T-helper 1 cell treated with Interleukin-12 subunit alpha and Interleukin-12 subunit beta and Interleukin-4 antibody, amounts not matched to agents 30 μg/mL and 1 μg/mL, for 36 hours (primary cell): ENCODE measurements at regions not wholly inside any gene's neighbourhood (a gene's known extent, or its start where the extent isn't known, plus 50 kb on each side); places are given as distances from the start of the nearest gene placed in this dataset.

Experiments
- H3K27ac Mint-ChIP-seq: one replicate; pipeline ENCODE4 v1.8.0; 2021; ENCODE audit warnings: mild to moderate bottlenecking, mixed read lengths
- H3K27me3 Mint-ChIP-seq: one replicate; pipeline ENCODE4 v1.8.0; 2021; ENCODE audit warnings: low read depth, mixed read lengths
- H3K36me3 Mint-ChIP-seq: one replicate; pipeline ENCODE4 v1.8.0; 2021; ENCODE audit warnings: low read depth, mixed read lengths
- H3K4me1 Mint-ChIP-seq: one replicate; pipeline ENCODE4 v1.8.0; 2021; ENCODE audit warnings: low read depth, mixed read lengths
- H3K4me3 Mint-ChIP-seq: one replicate; pipeline ENCODE4 v1.8.0; 2021; ENCODE audit warnings: mild to moderate bottlenecking, moderate library complexity, mixed read lengths
- H3K9me3 Mint-ChIP-seq: one replicate; pipeline ENCODE4 v1.8.0; 2021; ENCODE audit warnings: mixed read lengths

GRCh38 chr3:110644203-110644602, 427.4 kb upstream of the NECTIN3 start:
- no peaks in the 10 kb centered on the region for H3K4me1 Mint-ChIP-seq
- no peak overlapping the region for H3K4me3 Mint-ChIP-seq
- H3K27me3 Mint-ChIP-seq, result no peaks in the 10 kb centered on the region
- no peaks in the 10 kb centered on the region for H3K9me3 Mint-ChIP-seq
- no peak overlapping the region for H3K27ac Mint-ChIP-seq
- H3K36me3 Mint-ChIP-seq, result no peaks in the 10 kb centered on the region

DNA sequence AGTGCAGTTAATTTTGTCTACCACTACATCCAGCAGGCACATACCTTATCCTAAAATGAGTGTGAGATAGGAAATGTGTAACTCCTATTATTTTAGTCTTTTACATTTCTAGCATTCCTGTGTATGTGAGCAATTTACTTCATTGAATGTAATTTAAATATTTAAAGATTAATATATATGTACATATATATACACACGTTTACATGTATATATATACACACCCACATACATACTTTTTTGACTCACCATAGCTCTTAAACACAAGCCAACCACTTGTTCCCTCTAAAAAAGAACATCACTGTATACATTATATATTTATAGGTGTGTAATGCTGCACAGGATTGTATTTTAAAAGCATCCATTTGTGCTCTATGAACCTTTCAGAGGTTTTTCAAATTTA, 425.6 kb upstream of the NECTIN3 start:
- Mint-ChIP-seq H3K27ac (no peak overlapping the region), H3K4me3 (no peak overlapping the region), H3K36me3 (no peaks in the 10 kb centered on the region), H3K4me1 (no peaks in the 10 kb centered on the region), H3K27me3 (no peaks in the 10 kb centered on the region), H3K9me3 (no peaks in the 10 kb centered on the region)

GRCh38 chr3:110646496-110646895, 425.1 kb upstream of the NECTIN3 start:
- H3K27ac Mint-ChIP-seq, result no peak overlapping the region
- H3K4me1 Mint-ChIP-seq, result no peaks in the 10 kb centered on the region
- no peaks in the 10 kb centered on the region for H3K9me3 Mint-ChIP-seq
- no peaks in the 10 kb centered on the region for H3K27me3 Mint-ChIP-seq
- H3K4me3 Mint-ChIP-seq, result no peak overlapping the region
- H3K36me3 Mint-ChIP-seq, result no peaks in the 10 kb centered on the region

GRCh38 chr3:110647586-110647985, 424.0 kb upstream of the NECTIN3 start:
- Mint-ChIP-seq H3K27ac (no peak overlapping the region), H3K9me3 (no peaks in the 10 kb centered on the region), H3K4me1 (no peaks in the 10 kb centered on the region), H3K36me3 (no peaks in the 10 kb centered on the region), H3K4me3 (no peak overlapping the region), H3K27me3 (no peaks in the 10 kb centered on the region)

DNA sequence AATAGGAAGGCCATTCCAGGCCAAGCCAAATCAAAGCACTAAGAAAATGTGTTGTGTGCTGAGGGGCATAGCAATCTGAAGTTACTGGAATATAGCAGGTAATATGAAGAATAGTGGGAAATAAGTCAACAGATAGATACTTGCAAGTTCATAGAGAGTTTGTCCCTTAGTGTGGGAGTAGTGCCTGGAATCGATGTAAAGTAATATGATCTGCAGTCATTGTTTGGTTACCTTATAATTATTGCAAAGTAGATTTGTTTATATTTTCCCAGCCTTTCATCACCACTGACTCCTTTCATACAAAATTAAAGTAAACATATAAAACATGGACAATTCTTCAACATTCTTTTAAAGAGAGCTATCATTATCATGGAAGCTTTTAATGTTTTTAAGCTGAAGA, 420.9 kb upstream of the NECTIN3 start:
- H3K27me3 Mint-ChIP-seq, result no peaks in the 10 kb centered on the region
- no peak overlapping the region for H3K4me3 Mint-ChIP-seq
- no peak overlapping the region for H3K27ac Mint-ChIP-seq
- H3K9me3 Mint-ChIP-seq, result no peaks in the 10 kb centered on the region
- H3K4me1 Mint-ChIP-seq, result no peaks in the 10 kb centered on the region
- H3K36me3 Mint-ChIP-seq, result no peaks in the 10 kb centered on the region

- Mint-ChIP-seq H3K4me1 (no peaks in the 10 kb centered on the region), H3K27me3 (no peaks in the 10 kb centered on the region), H3K36me3 (no peaks in the 10 kb centered on the region), H3K27ac (no peak overlapping the region), H3K9me3 (no peaks in the 10 kb centered on the region), H3K4me3 (no peak overlapping the region)
These were observed 416.6 kb upstream of the NECTIN3 start for GRCh38 chr3:110654843-110655502.

DNA sequence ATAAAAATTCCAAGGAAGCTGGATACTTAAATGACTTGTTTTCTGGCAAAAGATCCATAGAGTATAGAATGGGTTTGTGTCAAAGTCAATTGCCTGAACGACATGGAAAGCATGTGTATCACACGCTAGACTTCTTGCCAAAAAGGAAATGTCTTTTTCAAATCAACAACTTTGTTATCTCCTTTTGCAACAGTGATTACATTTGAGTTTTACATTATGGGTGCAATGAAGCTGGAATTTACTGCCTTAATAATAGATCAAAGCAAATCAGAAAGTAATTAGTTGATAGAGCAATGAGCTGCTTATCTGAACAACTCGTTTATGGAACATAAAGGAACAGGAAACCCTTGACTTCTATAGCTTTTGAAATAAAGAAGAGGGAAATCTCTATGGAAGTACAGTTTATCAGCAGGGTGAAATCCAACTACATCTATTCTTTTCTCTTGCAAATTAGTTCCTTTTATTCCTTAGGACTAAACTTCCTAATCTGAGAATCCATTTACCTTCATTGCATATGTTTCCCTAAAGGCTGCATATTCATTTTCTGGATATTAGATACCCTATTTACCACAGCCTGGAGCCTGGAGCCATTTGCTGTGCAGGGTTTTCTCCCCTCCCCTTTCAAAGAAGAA, 415.1 kb upstream of the NECTIN3 start:
- no peak overlapping the region for H3K27ac Mint-ChIP-seq
- no peaks in the 10 kb centered on the region for H3K27me3 Mint-ChIP-seq
- no peaks in the 10 kb centered on the region for H3K9me3 Mint-ChIP-seq
- no peaks in the 10 kb centered on the region for H3K36me3 Mint-ChIP-seq
- H3K4me1 Mint-ChIP-seq, result no peaks in the 10 kb centered on the region
- no peak overlapping the region for H3K4me3 Mint-ChIP-seq

DNA sequence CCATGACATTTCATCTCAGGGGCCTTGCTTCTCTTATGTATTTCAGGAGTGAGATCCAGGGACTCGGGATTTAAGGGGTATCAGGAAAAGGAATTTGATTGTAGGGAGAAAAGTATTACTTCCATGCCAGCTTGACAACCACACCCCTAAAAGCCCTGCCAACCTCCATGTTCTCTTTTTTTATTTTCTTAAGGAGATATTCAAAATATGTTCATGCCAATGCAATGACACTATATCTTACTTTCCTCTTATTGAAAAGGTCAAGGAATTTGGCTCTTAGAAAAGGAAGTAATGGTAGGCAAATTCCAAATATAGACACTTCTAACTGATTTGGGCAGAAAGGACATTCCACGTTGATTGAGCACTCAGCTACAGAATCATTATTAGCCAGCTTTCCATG, 407.5 kb upstream of the NECTIN3 start:
- H3K4me3 Mint-ChIP-seq, result no peak overlapping the region
- H3K27ac Mint-ChIP-seq, result no peak overlapping the region
- peaks cover 8% of the 10 kb centered on the region for H3K9me3 Mint-ChIP-seq
- H3K36me3 Mint-ChIP-seq, result no peaks in the 10 kb centered on the region
- no peaks in the 10 kb centered on the region for H3K27me3 Mint-ChIP-seq
- H3K4me1 Mint-ChIP-seq, result no peaks in the 10 kb centered on the region

GRCh38 chr3:110666495-110666894, 405.1 kb upstream of the NECTIN3 start:
- Mint-ChIP-seq H3K4me1 (no peaks in the 10 kb centered on the region), H3K9me3 (peaks cover 8% of the 10 kb centered on the region), H3K4me3 (no peak overlapping the region)

DNA sequence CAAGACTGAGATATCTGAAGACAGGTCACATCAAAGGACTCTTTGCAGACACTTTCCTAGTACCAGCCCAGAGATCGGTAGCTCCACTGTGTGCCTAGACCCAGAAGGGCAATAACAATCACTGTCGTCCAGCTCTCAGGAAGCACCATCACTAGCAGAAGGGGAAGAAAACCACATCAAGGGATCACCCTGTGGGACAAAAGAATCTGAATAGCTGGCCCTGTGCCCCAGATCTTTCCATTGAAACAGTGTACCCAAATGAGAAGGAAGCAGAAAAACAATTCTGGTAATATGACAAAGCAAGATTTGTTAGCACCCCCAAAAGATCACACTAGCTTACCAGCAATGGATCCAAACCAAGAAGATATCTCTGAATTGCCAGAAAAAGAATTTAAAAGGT, 404.4 kb upstream of the NECTIN3 start:
- peaks cover 8% of the 10 kb centered on the region for H3K9me3 Mint-ChIP-seq
- H3K27me3 Mint-ChIP-seq, result no peaks in the 10 kb centered on the region
- H3K27ac Mint-ChIP-seq, result no peak overlapping the region
- H3K4me3 Mint-ChIP-seq, result no peak overlapping the region
- H3K36me3 Mint-ChIP-seq, result no peaks in the 10 kb centered on the region
- H3K4me1 Mint-ChIP-seq, result no peaks in the 10 kb centered on the region

More at GRCh38 chr3:110666495-110666894, 405.1 kb upstream of the NECTIN3 start:
- no peaks in the 10 kb centered on the region for H3K36me3 Mint-ChIP-seq
- no peaks in the 10 kb centered on the region for H3K27me3 Mint-ChIP-seq
- no peak overlapping the region for H3K27ac Mint-ChIP-seq

DNA sequence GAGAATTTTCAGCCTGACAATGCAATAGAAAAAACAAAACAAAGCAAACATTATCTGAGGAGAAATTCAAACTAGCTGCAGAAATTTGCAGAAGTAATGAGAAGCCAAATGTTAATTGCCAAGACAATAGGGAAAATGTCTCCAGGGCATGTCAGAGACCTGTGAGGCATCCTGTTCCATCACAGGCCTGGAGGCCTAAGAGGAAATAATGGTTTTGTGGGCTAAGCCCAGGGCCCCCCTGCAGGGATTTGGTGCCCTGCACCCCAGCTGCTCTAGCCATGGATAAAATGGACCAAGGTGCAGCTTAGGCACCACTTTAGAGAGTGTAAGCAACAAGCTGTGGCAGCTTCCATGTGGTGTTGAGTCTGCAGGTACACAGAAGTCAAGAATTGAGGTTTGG, 401.2 kb upstream of the NECTIN3 start:
- Mint-ChIP-seq H3K9me3 (peaks cover 4% of the 10 kb centered on the region), H3K4me3 (no peak overlapping the region), H3K27ac (no peak overlapping the region), H3K4me1 (no peaks in the 10 kb centered on the region), H3K36me3 (no peaks in the 10 kb centered on the region), H3K27me3 (no peaks in the 10 kb centered on the region)

DNA sequence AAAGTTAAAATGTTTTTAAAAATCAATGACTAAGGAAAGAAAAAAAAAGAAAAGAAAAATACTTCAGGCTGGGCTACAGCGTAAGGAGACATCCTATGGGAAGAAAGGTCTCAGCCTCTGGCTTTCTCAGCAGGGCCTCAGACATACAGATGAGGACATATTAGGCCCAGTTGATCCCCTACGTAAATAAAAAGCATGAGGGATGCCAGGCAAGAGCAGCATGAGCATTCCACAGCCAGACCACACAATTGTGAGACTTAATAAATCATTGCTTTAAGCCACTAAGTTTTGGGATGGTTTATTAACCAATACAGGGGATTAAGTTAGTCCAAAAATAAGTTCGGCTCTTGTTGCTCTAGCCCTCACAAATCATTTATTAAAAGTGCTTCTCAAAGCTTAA, 394.1 kb upstream of the NECTIN3 start:
- no peaks in the 10 kb centered on the region for H3K36me3 Mint-ChIP-seq
- no peak overlapping the region for H3K27ac Mint-ChIP-seq
- no peaks in the 10 kb centered on the region for H3K4me1 Mint-ChIP-seq
- no peaks in the 10 kb centered on the region for H3K27me3 Mint-ChIP-seq
- no peak overlapping the region for H3K4me3 Mint-ChIP-seq
- no peaks in the 10 kb centered on the region for H3K9me3 Mint-ChIP-seq

DNA sequence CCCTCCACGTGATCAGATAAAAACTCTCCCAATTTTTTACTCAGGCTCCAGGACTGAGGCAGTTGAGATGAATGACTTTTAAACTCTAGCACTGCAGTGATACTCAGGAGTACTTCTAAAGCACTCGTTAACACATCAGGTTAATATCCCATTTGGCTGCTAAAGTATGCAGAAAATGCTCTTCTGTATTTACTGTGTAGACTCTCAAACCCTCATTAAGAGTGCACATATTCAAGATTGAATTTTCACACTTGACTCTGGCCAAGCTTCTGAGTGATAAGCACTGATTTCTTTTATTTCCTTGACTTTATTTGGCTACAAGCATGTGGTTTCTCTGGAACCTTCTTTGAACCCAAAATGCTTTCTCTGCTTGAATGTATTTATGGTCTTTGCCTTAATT, 392.3 kb upstream of the NECTIN3 start:
- Mint-ChIP-seq H3K9me3 (no peaks in the 10 kb centered on the region), H3K4me1 (no peaks in the 10 kb centered on the region)

GRCh38 chr3:110680450-110680849, 391.2 kb upstream of the NECTIN3 start:
- H3K36me3 Mint-ChIP-seq, result no peaks in the 10 kb centered on the region
- no peak overlapping the region for H3K4me3 Mint-ChIP-seq
- no peaks in the 10 kb centered on the region for H3K27me3 Mint-ChIP-seq
- H3K4me1 Mint-ChIP-seq, result no peaks in the 10 kb centered on the region
- no peak overlapping the region for H3K27ac Mint-ChIP-seq
- no peaks in the 10 kb centered on the region for H3K9me3 Mint-ChIP-seq

More for the DNA sequence above, 392.3 kb upstream of the NECTIN3 start:
- Mint-ChIP-seq H3K27me3 (no peaks in the 10 kb centered on the region), H3K27ac (no peak overlapping the region), H3K36me3 (no peaks in the 10 kb centered on the region), H3K4me3 (no peak overlapping the region)

DNA sequence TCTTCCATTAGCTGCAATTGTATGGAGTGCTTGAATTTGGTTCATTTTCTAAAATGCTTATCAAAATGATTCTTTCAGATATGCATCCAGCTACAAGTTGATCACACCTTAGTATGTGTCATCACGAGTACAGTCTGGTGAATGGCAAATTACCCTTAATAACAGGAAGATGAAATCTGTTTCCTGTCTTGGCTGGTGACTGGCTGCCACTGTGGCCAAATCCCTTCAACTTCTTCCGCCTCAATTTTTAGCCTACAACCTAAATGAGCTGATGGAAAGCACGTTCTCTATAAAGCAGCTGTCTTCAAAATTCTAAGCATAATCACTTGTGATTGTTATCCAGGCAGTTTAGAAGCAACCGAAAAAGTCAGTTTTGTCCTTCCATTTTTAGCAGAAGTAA, 387.1 kb upstream of the NECTIN3 start:
- H3K27me3 Mint-ChIP-seq, result no peaks in the 10 kb centered on the region
- no peaks in the 10 kb centered on the region for H3K36me3 Mint-ChIP-seq
- no peaks in the 10 kb centered on the region for H3K4me1 Mint-ChIP-seq
- H3K9me3 Mint-ChIP-seq, result no peaks in the 10 kb centered on the region
- no peak overlapping the region for H3K4me3 Mint-ChIP-seq
- H3K27ac Mint-ChIP-seq, result no peak overlapping the region
